ENCODE measurements at regions not wholly inside any gene's neighbourhood (a gene's known extent, or its start where the extent isn't known, plus 50 kb on each side); places are given as distances from the start of the nearest gene placed in this dataset.

DNA sequence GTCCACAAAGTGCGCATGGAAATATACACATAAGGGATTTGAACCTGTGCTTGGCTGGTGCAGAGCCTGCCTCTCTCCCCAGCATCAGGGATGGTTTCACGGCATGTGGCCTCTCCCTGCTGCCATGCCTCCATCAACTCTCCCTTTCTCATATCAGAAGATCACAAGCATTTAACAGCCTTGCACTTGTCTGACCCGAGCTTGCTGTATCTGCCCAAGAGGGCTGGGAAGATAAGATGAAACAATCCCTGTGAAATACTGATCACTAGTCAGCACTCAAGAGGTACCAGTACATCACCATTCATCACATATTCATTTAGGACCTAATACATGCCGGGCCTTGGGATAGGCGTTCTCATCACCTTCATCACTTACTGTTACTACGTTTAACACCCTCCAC lies 107.6 kb upstream of the ARHGEF3 start:
- Histone ChIP-seq H2BK12ac (ENCODE audit: low read depth, low read length) (no peak overlapping the region), H3K9me3 (ENCODE audit: insufficient read depth in 2 of 2, low read depth in 1 of 2, low read length in 1 of 2) (no peaks in the 10 kb centered on the region), H3K56ac (replicated peaks; ENCODE audit: insufficient read length, low read depth, low read length) (no peak overlapping the region), H2AK5ac (ENCODE audit: low read depth, low read length) (no peak overlapping the region), H3K23ac (ENCODE audit: insufficient read length) (no peak overlapping the region), H3K4me2 (ENCODE audit: insufficient read depth in 1 of 2, low read depth in 2 of 2, low read length in 2 of 2) (no peak overlapping the region), H2AFZ (ENCODE audit: low read length) (no peak overlapping the region), H3K14ac (ENCODE audit: insufficient read length) (no peak overlapping the region), H3K9ac (replicated peaks in 1 of 4; ENCODE audit: extremely low read depth in 1 of 4, low read depth in 3 of 4, low read length in 3 of 4) (no peak overlapping the region), H3K27me3 (replicated peaks in 1 of 4; ENCODE audit: control insufficient read depth in 3 of 4, extremely low read depth in 1 of 4, insufficient read depth in 3 of 4, low read length in 3 of 4) (no peaks in the 10 kb centered on the region), H3K27ac (ENCODE audit: low read depth, low read length) (no peak overlapping the region), H2BK5ac (ENCODE audit: low read depth, low read length) (no peak overlapping the region), H3K4me3 (ENCODE audit: extremely low read depth in 1 of 4, insufficient read depth in 2 of 4, low read depth in 3 of 4, low read length in 4 of 4) (no peak overlapping the region), H3K4ac (replicated peaks; ENCODE audit: insufficient read length, low read depth, low read length) (no peak overlapping the region), H4K8ac (ENCODE audit: extremely low read depth, insufficient read depth, low read length) (no peak overlapping the region), H3K18ac (ENCODE audit: extremely low read depth, low read length) (no peak overlapping the region), H2BK20ac (ENCODE audit: low read length) (no peak overlapping the region), H3K79me2 (ENCODE audit: control insufficient read depth in 1 of 2, insufficient read depth in 2 of 2, low read length in 2 of 2) (no peaks in the 10 kb centered on the region), H3K79me1 (ENCODE audit: low read depth, low read length) (no peaks in the 10 kb centered on the region), H3K23me2 (ENCODE audit: low read depth, low read length) (no peaks in the 10 kb centered on the region), H4K20me1 (replicated peaks in 1 of 2; ENCODE audit: control insufficient read depth in 1 of 2, insufficient read depth in 2 of 2, low read length in 2 of 2) (no peaks in the 10 kb centered on the region), H2BK120ac (replicated peaks; ENCODE audit: low read depth, low read length) (no peak overlapping the region), H4K91ac (replicated peaks; ENCODE audit: insufficient read length, low read length) (no peak overlapping the region), H2BK15ac (ENCODE audit: low read length) (no peak overlapping the region), H3K4me1 (replicated peaks in 1 of 4; ENCODE audit: control insufficient read depth in 3 of 4, insufficient read depth in 4 of 4, low read length in 3 of 4) (no peaks in the 10 kb centered on the region), H3K36me3 (ENCODE audit: control insufficient read depth in 2 of 4, insufficient read depth in 4 of 4, low read length in 3 of 4) (no peaks in the 10 kb centered on the region), H4K5ac (ENCODE audit: insufficient read length, low read depth, low read length) (no peak overlapping the region)
- ChIA-PET CTCF (ENCODE audit: partially characterized antibody) (no interaction called here), POLR2A (ENCODE audit: partially characterized antibody) (no interaction called here)
- DNase-seq (ENCODE audit: low read depth in 1 of 2, low spot score in 2 of 2) = no peak
- WGBS, 2 experiments (ENCODE audit: extremely low coverage in 1 of 2, insufficient coverage in 1 of 2, insufficient read length in 1 of 2, insufficient replicate concordance in 2 of 2, low coverage in 1 of 2, low lambda C conversion rate in 2 of 2, missing lambda C conversion rate in 1 of 2) = 89% methylated on average over 6 of the region's 6 CpGs; no CpG with 5 or more reads in 1 of the 2 experiments
- TF ChIP-seq RFX5 (IDR thresholded peaks at IDR 0.05; ENCODE audit: borderline replicate concordance, low read depth, low read length) = no peak
- TF ChIP-seq FOSL1 (IDR thresholded peaks at IDR 0.05; ENCODE audit: insufficient read depth, low read depth, low read length) = no peak
- no peak for TF ChIP-seq RBBP5 (IDR thresholded peaks at IDR 0.05; ENCODE audit: borderline replicate concordance, low read depth, low read length)
- no peak for TF ChIP-seq GTF2F1 (IDR thresholded peaks at IDR 0.05; ENCODE audit: borderline replicate concordance, low read depth, low read length)
- no peak for TF ChIP-seq TAF1 (IDR thresholded peaks at IDR 0.05; ENCODE audit: low read depth, low read length)
- no peak for TF ChIP-seq POLR2AphosphoS5 (IDR thresholded peaks at IDR 0.05; ENCODE audit: low read depth, low read length)
- no peak for TF ChIP-seq TCF12 (IDR thresholded peaks at IDR 0.05; ENCODE audit: low read depth, low read length)
- no peak for TF ChIP-seq CBX8 (IDR thresholded peaks at IDR 0.05; ENCODE audit: borderline replicate concordance, low read depth, low read length)
- no peak for TF ChIP-seq SP1 (IDR thresholded peaks at IDR 0.05; ENCODE audit: low read depth, low read length)
- TF ChIP-seq MAFK (IDR thresholded peaks at IDR 0.05; ENCODE audit: low read depth, low read length) = no peak
- TF ChIP-seq SIN3A (conservative IDR thresholded peaks at IDR 0.05 in 1 of 2, IDR thresholded peaks at IDR 0.05 in 1 of 2; ENCODE audit: low read depth in 1 of 2, low read length in 2 of 2) = no peak
- no peak for TF ChIP-seq BCL11A (IDR thresholded peaks at IDR 0.05; ENCODE audit: low read depth in 2 of 2, low read length in 2 of 2)
- no peak for FAIRE-seq
